DOHH2 (cell line): ENCODE measurements at regions not wholly inside any gene's neighbourhood (a gene's known extent, or its start where the extent isn't known, plus 50 kb on each side); places are given as distances from the start of the nearest gene placed in this dataset.

ENCODE experiments used
- H3F3A ChIP-seq: fragments of 200-600 bp; sonication (generic), shearing (Covaris generic); 2 replicates; pipeline ENCODE4 v1.6.0; 2016; ENCODE audit warnings: antibody characterized with exemption, mild to moderate bottlenecking; ENCODE audit not compliant: control insufficient read depth, insufficient read depth
- H3K27ac ChIP-seq: fragments of 200-600 bp; sonication (generic); 2 replicates; pipeline ENCODE4 v1.5.1; 2014; ENCODE audit warnings: low read depth, mild to moderate bottlenecking, low read length, moderate library complexity
- H3K27me3 ChIP-seq: fragments of 200-600 bp; sonication (generic); 2 replicates; pipeline ENCODE4 v1.6.1; 2014; ENCODE audit warnings: mild to moderate bottlenecking, low read length, mixed read lengths; ENCODE audit not compliant: control insufficient read depth
- H3K36me3 ChIP-seq: fragments of 200-600 bp; sonication (generic); 2 replicates; pipeline ENCODE4 v1.6.1; 2014; ENCODE audit warnings: mild to moderate bottlenecking, low read length, moderate library complexity, mixed read lengths; ENCODE audit not compliant: control insufficient read depth
- H3K4me1 ChIP-seq: fragments of 200-600 bp; sonication (generic); 2 replicates; pipeline ENCODE4 v1.6.1; 2014; ENCODE audit warnings: mild to moderate bottlenecking, low read length, mixed read lengths; ENCODE audit not compliant: control insufficient read depth
- H3K4me2 ChIP-seq: fragments of 200-600 bp; sonication (generic); 2 replicates; pipeline ENCODE4 v1.6.0; 2014; ENCODE audit warnings: mild to moderate bottlenecking, low read length, moderate library complexity
- H3K4me3 ChIP-seq: fragments of 200-600 bp; sonication (generic); 2 replicates; pipeline ENCODE4 v1.5.1; 2014; ENCODE audit warnings: mild to moderate bottlenecking, low read length, mixed read lengths
- H3K79me2 ChIP-seq: fragments of 200-600 bp; sonication (generic); 2 replicates; pipeline ENCODE4 v1.6.1; 2014; ENCODE audit warnings: mild to moderate bottlenecking, low read length, mixed read lengths; ENCODE audit not compliant: control insufficient read depth
- H3K9me2 ChIP-seq: fragments of 200-600 bp; sonication (generic); replicated peaks from 2 replicates; pipeline ENCODE4 v1.6.1; 2014; ENCODE audit warnings: mild to moderate bottlenecking, low read length, mixed read lengths; ENCODE audit not compliant: control insufficient read depth
- H3K9me3 ChIP-seq: fragments of 200-600 bp; sonication (generic); 2 replicates; pipeline ENCODE4 v1.6.1; 2014; ENCODE audit warnings: antibody characterized with exemption, low read length, mixed read lengths; ENCODE audit not compliant: control insufficient read depth, insufficient read depth
- H4K20me1 ChIP-seq: fragments of 200-600 bp; sonication (generic); 2 replicates; pipeline ENCODE4 v1.6.0; 2014; ENCODE audit warnings: low read depth, mild to moderate bottlenecking, antibody characterized with exemption, low read length, moderate library complexity; ENCODE audit not compliant: control insufficient read depth, insufficient read depth
- CTCF ChIP-seq: fragments of 200-600 bp; sonication (generic); IDR thresholded peaks from one replicate; pipeline ENCODE4 v1.5.1; 2014; ENCODE audit warnings: antibody characterized with exemption, mild to moderate bottlenecking, low read depth, low read length; ENCODE audit not compliant: poor library complexity, severe bottlenecking
- EZH2phosphoT487 ChIP-seq: fragments of 200-600 bp; sonication (generic); IDR thresholded peaks from 2 replicates; pipeline ENCODE4 v1.6.1; 2017; ENCODE audit warnings: borderline replicate concordance, mild to moderate bottlenecking, antibody characterized with exemption, low read length, moderate library complexity, mixed read lengths

DNA sequence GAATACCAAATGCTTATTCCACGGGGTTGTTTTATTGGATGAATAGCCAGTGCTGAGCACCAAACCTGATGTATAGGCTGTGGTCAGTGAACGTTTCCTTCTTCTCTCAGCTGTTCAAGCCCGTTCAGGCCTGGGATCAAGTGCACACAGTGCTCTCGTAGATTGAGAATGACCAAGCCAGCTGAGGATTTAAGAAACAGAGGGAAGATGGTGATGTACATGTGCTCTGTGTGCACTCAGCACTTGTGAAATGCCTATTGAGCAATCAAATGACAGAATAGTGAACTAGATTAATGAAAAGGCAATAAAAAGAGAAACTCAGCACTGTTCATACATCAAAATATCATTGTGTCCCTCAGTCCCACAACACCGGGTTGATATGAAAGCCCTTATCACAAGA is 302.5 kb downstream of the BMPER start:
- Histone ChIP-seq H3K4me2 (no peak overlapping the region), H3F3A (no peaks in the 10 kb centered on the region), H3K9me2 (no peaks in the 10 kb centered on the region), H3K27me3 (no peaks in the 10 kb centered on the region), H3K4me3 (no peak overlapping the region), H3K79me2 (no peaks in the 10 kb centered on the region), H3K9me3 (no peaks in the 10 kb centered on the region), H4K20me1 (no peaks in the 10 kb centered on the region), H3K27ac (no peak overlapping the region), H3K4me1 (no peaks in the 10 kb centered on the region), H3K36me3 (no peaks in the 10 kb centered on the region)
- no peak for TF ChIP-seq CTCF
- no peak for TF ChIP-seq EZH2phosphoT487

- no peak overlapping the region for H3K4me2 ChIP-seq
- no peaks in the 10 kb centered on the region for H3K27me3 ChIP-seq
- H3F3A ChIP-seq, result no peaks in the 10 kb centered on the region
- no peaks in the 10 kb centered on the region for H3K9me2 ChIP-seq
- no peaks in the 10 kb centered on the region for H3K79me2 ChIP-seq
- no peaks in the 10 kb centered on the region for H3K36me3 ChIP-seq
- no peaks in the 10 kb centered on the region for H4K20me1 ChIP-seq
- no peak overlapping the region for H3K27ac ChIP-seq
- TF ChIP-seq EZH2phosphoT487 (no peak), CTCF (no peak)
- H3K4me1 ChIP-seq, result no peaks in the 10 kb centered on the region
- H3K9me3 ChIP-seq, result no peaks in the 10 kb centered on the region
- H3K4me3 ChIP-seq, result no peak overlapping the region
Observed at GRCh38 chr7:34208878-34209621, 303.7 kb downstream of the BMPER start.

GRCh38 chr7:34211018-34211417 is 305.7 kb downstream of the BMPER start:
- H3K4me2 ChIP-seq, result no peak overlapping the region
- no peaks in the 10 kb centered on the region for H3F3A ChIP-seq
- no peaks in the 10 kb centered on the region for H3K27me3 ChIP-seq
- no peaks in the 10 kb centered on the region for H3K4me1 ChIP-seq
- no peak overlapping the region for H3K4me3 ChIP-seq
- no peak for TF ChIP-seq CTCF
- TF ChIP-seq EZH2phosphoT487, result no peak
- H3K9me3 ChIP-seq, result no peaks in the 10 kb centered on the region
- H3K36me3 ChIP-seq, result no peaks in the 10 kb centered on the region
- no peaks in the 10 kb centered on the region for H3K79me2 ChIP-seq
- H4K20me1 ChIP-seq, result no peaks in the 10 kb centered on the region
- H3K27ac ChIP-seq, result no peak overlapping the region
- no peaks in the 10 kb centered on the region for H3K9me2 ChIP-seq

GRCh38 chr7:34217972-34218371 is 312.6 kb downstream of the BMPER start:
- TF ChIP-seq CTCF (no peak), EZH2phosphoT487 (no peak)
- Histone ChIP-seq H3K4me3 (no peak overlapping the region), H3K4me1 (no peaks in the 10 kb centered on the region), H3K9me2 (no peaks in the 10 kb centered on the region), H4K20me1 (no peaks in the 10 kb centered on the region), H3F3A (no peaks in the 10 kb centered on the region), H3K4me2 (no peak overlapping the region), H3K9me3 (no peaks in the 10 kb centered on the region), H3K79me2 (no peaks in the 10 kb centered on the region), H3K36me3 (no peaks in the 10 kb centered on the region), H3K27ac (no peak overlapping the region), H3K27me3 (no peaks in the 10 kb centered on the region)
